Psoas muscle (tissue), 7 donors: ENCODE measurements at regions not wholly inside any gene's neighbourhood (a gene's known extent, or its start where the extent isn't known, plus 50 kb on each side); places are given as distances from the start of the nearest gene placed in this dataset.

Experiments
- ATAC-seq, 4 donors: fragments of 200-7000 bp; cut with Tn5 transposase; one replicate each; pipeline ENCODE4 v1.9.1; 2020; ENCODE audit warnings: moderate library complexity in 3 of 4, mild to moderate bottlenecking in 2 of 4
- DNase-seq, 2 donors: peaks; one replicate each; pipeline ENCODE4 v3.0.0-alpha.2; 2020
- H3K27ac ChIP-seq: fragments of 200-600 bp; one replicate; pipeline ENCODE4 v1.8.0; 2022
- H3K27me3 ChIP-seq, 3 donors: fragments of 200-600 bp in 1 of 3; one replicate each; pipeline versions ENCODE4 v1.6.1 to v1.8.0; 2013 to 2022; ENCODE audit warnings: low read length in 2 of 3, mild to moderate bottlenecking in 2 of 3, moderate library complexity in 1 of 3; ENCODE audit not compliant: insufficient read depth in 3 of 3
- H3K36me3 ChIP-seq, 2 donors: fragments of 200-600 bp in 1 of 2; one replicate each; pipeline versions ENCODE4 v1.6.1 to v1.8.0; 2013 to 2022; ENCODE audit warnings: low read depth in 1 of 2, mild to moderate bottlenecking in 1 of 2, moderate library complexity in 1 of 2; ENCODE audit not compliant: insufficient read depth in 1 of 2
- H3K4me1 ChIP-seq: fragments of 200-600 bp; one replicate; pipeline ENCODE4 v1.8.0; 2022
- H3K4me3 ChIP-seq: fragments of 200-600 bp; one replicate; pipeline ENCODE4 v1.8.0; 2022; ENCODE audit warnings: mild to moderate bottlenecking
- H3K9me3 ChIP-seq: fragments of 200-600 bp; one replicate; pipeline ENCODE4 v1.8.0; 2022
- WGBS, 3 donors: extraction: QIAGEN DNeasy Blood & Tissue Kit; methylation state at CpG; one replicate each; pipeline versions ENCODE4 v1.1.6 to v1.1.7; 2013; 5-methylcytosine and 5-hydroxymethylcytosine counted together
- intact Hi-C, 2 donors: fragments of 100-400 bp; cut with DNase I; formaldehyde crosslinking; loops; one replicate each; pipeline versions ENCODE4 v1.11.0 to v1.14.2; 2022
- TF ChIP-seq, protein P1 (sequence below): fragments of 200-600 bp; IDR thresholded peaks from one replicate; pipeline ENCODE4 v1.8.0; 2022; ENCODE audit warnings: antibody characterized with exemption
- donor health status: healthy with polysubstance abuse.
- donor health status: DM: no; HTN: no; CAD: no; lungs with moderate emphysema.
- donor health status: Bipolar disorder and iron deficiency.
- donor health status: healthy.
- donor health status: DM: yes; HTN: yes; CAD: no.
- donor health status: DM: no; HTN: no; CAD: no.
- donor health status: DM: yes; HTN: yes; CAD: no.

DNA sequence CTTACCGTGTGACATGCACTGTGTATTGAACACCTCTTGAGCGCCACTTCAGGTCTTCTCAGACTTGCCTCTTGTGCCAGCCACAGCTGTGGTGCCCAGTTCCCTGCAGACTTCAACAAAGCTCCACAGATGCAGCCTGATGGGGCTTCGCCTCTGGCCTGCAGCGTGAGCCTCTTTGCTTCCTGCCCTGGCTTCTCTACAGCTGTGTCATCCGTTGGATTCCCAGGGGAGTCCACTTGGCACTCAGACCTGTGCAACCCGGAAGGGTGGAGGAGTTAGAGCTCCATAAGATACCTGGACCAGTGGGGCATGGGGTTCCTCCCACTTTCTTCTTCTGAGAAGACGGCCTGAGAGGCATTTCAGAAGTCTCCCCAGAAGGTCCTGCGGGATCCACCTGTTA lies 57.7 kb upstream of the BNIP2 start:
- TF ChIP-seq, protein P1, sequence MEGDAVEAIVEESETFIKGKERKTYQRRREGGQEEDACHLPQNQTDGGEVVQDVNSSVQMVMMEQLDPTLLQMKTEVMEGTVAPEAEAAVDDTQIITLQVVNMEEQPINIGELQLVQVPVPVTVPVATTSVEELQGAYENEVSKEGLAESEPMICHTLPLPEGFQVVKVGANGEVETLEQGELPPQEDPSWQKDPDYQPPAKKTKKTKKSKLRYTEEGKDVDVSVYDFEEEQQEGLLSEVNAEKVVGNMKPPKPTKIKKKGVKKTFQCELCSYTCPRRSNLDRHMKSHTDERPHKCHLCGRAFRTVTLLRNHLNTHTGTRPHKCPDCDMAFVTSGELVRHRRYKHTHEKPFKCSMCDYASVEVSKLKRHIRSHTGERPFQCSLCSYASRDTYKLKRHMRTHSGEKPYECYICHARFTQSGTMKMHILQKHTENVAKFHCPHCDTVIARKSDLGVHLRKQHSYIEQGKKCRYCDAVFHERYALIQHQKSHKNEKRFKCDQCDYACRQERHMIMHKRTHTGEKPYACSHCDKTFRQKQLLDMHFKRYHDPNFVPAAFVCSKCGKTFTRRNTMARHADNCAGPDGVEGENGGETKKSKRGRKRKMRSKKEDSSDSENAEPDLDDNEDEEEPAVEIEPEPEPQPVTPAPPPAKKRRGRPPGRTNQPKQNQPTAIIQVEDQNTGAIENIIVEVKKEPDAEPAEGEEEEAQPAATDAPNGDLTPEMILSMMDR = no peak
- Histone ChIP-seq H3K4me1 (no peaks in the 10 kb centered on the region), H3K9me3 (no peaks in the 10 kb centered on the region), H3K4me3 (no peak overlapping the region), H3K36me3 (no peaks in the 10 kb centered on the region), H3K27me3 (peaks cover 0 to 8% (median 4%) of the 10 kb centered on the region in 3 donors), H3K27ac (no peak overlapping the region)
- intact Hi-C loops = no loop called here
- DNase-seq (no peak), ATAC-seq (no peak)
- 43 to 51% (median 45%) methylated on average over 8 of the region's 8 CpGs for WGBS, 3 donors

DNA sequence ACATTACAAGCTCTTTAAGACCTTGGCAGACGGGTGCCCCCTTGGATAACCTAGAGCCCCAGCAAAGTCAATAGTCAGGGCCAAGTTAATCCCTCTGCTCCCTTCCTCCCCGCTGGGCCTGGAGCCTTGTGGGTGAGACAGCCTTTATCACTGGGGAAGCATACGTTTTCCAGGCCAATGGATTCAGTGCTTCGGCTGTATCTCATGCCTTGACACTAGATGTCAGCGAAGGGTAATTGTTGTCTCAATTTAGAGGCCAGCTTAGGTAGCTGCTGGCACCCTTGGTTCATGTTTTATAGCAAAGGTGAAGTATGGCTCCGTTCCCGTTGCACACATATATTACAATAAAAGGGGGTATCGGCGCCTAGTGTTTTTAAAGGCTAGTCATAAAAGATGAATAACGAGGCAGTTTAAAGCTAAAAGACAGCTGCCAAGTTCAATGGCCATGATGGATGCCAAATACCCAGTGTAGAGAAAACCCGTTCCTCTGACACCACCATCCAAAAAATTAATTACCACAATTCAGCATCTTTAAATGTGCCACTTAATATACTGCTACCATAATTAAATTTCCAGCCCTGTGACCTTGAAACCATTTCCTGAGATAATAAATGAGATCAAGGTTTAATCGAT lies 52.3 kb upstream of the BNIP2 start:
- WGBS, 3 donors = 25 to 29% (median 26%) methylated on average over 12 of the region's 12 CpGs
- Histone ChIP-seq H3K4me1 (no peaks in the 10 kb centered on the region), H3K36me3 (no peaks in the 10 kb centered on the region), H3K9me3 (no peaks in the 10 kb centered on the region), H3K27ac (no peak overlapping the region), H3K27me3 (peaks cover 0 to 8% (median 0%) of the 10 kb centered on the region in 3 donors), H3K4me3 (no peak overlapping the region)
- ATAC-seq (peak in 2 of 4 donors; percentile 42 to 51), DNase-seq (no peak)
- TF ChIP-seq, protein P1 = peak; percentile 26
- intact Hi-C loops = no loop called here

DNA sequence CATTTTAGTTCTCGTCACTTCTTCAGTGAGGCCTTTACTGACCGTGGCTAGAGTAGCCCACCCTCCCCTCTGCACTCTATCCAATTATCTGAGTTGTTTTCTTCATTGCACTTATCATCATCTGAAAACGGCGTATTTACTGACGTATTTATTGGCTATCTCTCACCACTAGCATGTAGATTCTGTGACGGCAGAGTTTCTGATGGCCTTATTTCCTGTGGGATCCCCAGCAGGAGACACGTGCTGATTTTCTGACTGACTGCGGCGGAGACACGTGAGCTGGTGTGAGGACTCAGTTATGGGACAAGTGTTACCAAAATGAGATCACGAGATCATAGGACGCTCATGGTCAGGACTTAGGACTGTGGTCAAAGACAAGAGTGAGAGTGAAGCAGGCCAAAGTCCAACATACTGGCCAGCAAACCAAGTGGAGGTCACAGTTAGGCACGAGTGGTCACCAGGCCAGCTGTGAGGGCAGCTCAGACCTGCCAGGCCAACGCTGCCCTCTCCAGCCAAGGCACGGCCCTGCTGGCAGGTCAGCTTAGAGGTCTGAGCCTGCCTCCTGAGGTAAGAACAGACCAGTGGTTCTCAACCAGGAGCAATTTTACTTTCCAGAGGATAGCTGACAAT lies 50.6 kb upstream of the BNIP2 start:
- Histone ChIP-seq H3K9me3 (no peaks in the 10 kb centered on the region), H3K4me1 (no peaks in the 10 kb centered on the region), H3K36me3 (no peaks in the 10 kb centered on the region), H3K4me3 (no peak overlapping the region), H3K27ac (no peak overlapping the region), H3K27me3 (peaks cover 0 to 7% (median 0%) of the 10 kb centered on the region in 3 donors)
- DNase-seq = no peak
- 70 to 75% (median 74%) methylated on average over 15 of the region's 15 CpGs for WGBS, 3 donors
- no peak for ATAC-seq
- TF ChIP-seq, protein P1 = no peak
- intact Hi-C loops = no loop called here
